Esophagus muscularis mucosa (tissue), 4 donors: ENCODE measurements at regions not wholly inside any gene's neighbourhood (a gene's known extent, or its start where the extent isn't known, plus 50 kb on each side); places are given as distances from the start of the nearest gene placed in this dataset.

Experiments
- DNase-seq: peaks from one replicate; pipeline ENCODE4 v3.0.0-alpha.2; 2017; ENCODE audit errors: extremely low spot score
- H3K27ac ChIP-seq, 4 donors: fragments of 200-600 bp; sonication (generic); replicated peaks in 1 of 4; 1 replicate in 3 of 4; 2 replicates in 1 of 4; pipeline ENCODE4 v1.5.1; 2016 to 2019; ENCODE audit warnings: mild to moderate bottlenecking in 1 of 4
- H3K27me3 ChIP-seq, 4 donors: fragments of 200-600 bp; sonication (generic); one replicate each; pipeline versions ENCODE4 v1.5.1 to v1.6.0; 2016 to 2019
- H3K36me3 ChIP-seq, 4 donors: fragments of 200-600 bp; sonication (generic); one replicate each; pipeline ENCODE4 v1.5.1; 2016 to 2019
- H3K4me1 ChIP-seq, 4 donors: fragments of 200-600 bp; sonication (generic); one replicate each; pipeline ENCODE4 v1.5.1; 2016 to 2019
- H3K4me3 ChIP-seq, 4 donors: fragments of 200-600 bp; sonication (generic); 1 replicate in 2 of 4; 2 replicates in 2 of 4; pipeline ENCODE4 v1.5.1; 2016 to 2019; ENCODE audit warnings: mild to moderate bottlenecking in 4 of 4, moderate library complexity in 1 of 4
- H3K9me3 ChIP-seq, 4 donors: fragments of 200-600 bp; sonication (generic); 1 replicate in 3 of 4; 2 replicates in 1 of 4; pipeline ENCODE4 v1.5.1; 2016 to 2019
- CTCF ChIP-seq, 3 experiments: fragments of 200-600 bp in 2 of 3; fragments of 450-650 bp in 1 of 3; sonication (generic) in 2 of 3; IDR thresholded peaks; one replicate each; pipeline ENCODE4 v1.5.1; 2017 to 2019; ENCODE audit warnings: antibody characterized with exemption in 3 of 3, mild to moderate bottlenecking in 2 of 3, moderate library complexity in 1 of 3
- EP300 ChIP-seq: sonication (generic); formaldehyde crosslinking; IDR thresholded peaks from one replicate; pipeline ENCODE4 v1.6.1; 2017; ENCODE audit warnings: antibody characterized with exemption
- POLR2A ChIP-seq: fragments of 450-650 bp; IDR thresholded peaks from one replicate; pipeline ENCODE4 v1.6.1; 2017; ENCODE audit warnings: antibody characterized with exemption, moderate library complexity, mild to moderate bottlenecking, low read depth
- POLR2AphosphoS5 ChIP-seq, 2 donors: sonication (generic); formaldehyde crosslinking; IDR thresholded peaks; one replicate each; pipeline ENCODE4 v1.6.1; 2017; ENCODE audit warnings: antibody characterized with exemption in 2 of 2
- WGBS: methylation state at CpG from one replicate; pipeline ENCODE4 v1.1.5; 2018; 5-methylcytosine and 5-hydroxymethylcytosine counted together
- intact Hi-C: fragments of 100-400 bp; cut with DNase I; formaldehyde crosslinking; loops from one replicate; pipeline ENCODE4 v1.15.1; 2023

DNA sequence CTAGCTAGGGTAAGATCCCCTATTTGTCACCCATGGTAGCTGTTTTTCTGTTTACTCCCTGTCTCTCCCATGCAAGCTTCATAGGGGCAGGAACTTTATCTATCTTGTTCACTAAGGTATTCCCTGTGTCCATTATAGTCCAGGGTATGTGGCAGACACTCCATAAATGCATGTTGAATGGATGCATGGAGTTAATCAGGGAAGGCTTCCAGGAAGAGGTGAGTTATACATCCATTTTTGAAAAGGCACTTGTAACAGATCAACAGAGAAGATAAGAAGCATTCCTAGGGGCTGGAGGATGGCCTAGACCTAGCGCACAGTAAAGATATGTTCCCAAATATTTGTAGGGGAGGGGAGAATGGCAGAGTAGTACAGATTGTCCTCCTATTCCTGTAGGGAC, 130.3 kb downstream of the BUD13 start:
- H3K36me3 ChIP-seq, result no peaks in the 10 kb centered on the region
- no peaks in the 10 kb centered on the region for H3K4me1 ChIP-seq
- no peak for TF ChIP-seq EP300
- no peak for TF ChIP-seq CTCF (IDR thresholded peaks at IDR 0.05)
- TF ChIP-seq POLR2A, result no peak
- no peak for TF ChIP-seq POLR2AphosphoS5 (IDR thresholded peaks at IDR 0.05)
- H3K27ac ChIP-seq, result no peak overlapping the region
- WGBS, result 92% methylated on average over 1 of the region's 1 CpG
- DNase-seq, result no peak
- H3K27me3 ChIP-seq, result peaks cover 0 to 25% (median 0%) of the 10 kb centered on the region in 4 donors
- intact Hi-C loops, result no loop called here
- no peak overlapping the region for H3K4me3 ChIP-seq
- peaks cover 0 to 15% (median 5%) of the 10 kb centered on the region in 4 donors for H3K9me3 ChIP-seq

- DNase-seq, result peak; percentile 72
- WGBS, result 59% methylated on average over 4 of the region's 11 CpGs
- Histone ChIP-seq H3K36me3 (no peaks in the 10 kb centered on the region), H3K4me3 (no peak overlapping the region), H3K9me3 (peaks cover 0 to 15% (median 5%) of the 10 kb centered on the region in 4 donors), H3K27ac (no peak overlapping the region), H3K4me1 (no peaks in the 10 kb centered on the region), H3K27me3 (peaks cover 0 to 31% (median 0%) of the 10 kb centered on the region in 4 donors)
- TF ChIP-seq POLR2A (no peak), CTCF (IDR thresholded peaks at IDR 0.05) (peak; percentile 15 to 55 (median 28))
- intact Hi-C loops, result no loop called here
Observed at GRCh38 chr11:116641561-116642045, 131.2 kb downstream of the BUD13 start.

- 95% methylated on average over 6 of the region's 7 CpGs for WGBS
- Histone ChIP-seq H3K4me1 (no peaks in the 10 kb centered on the region), H3K27me3 (peaks cover 0 to 39% (median 0%) of the 10 kb centered on the region in 4 donors), H3K9me3 (peaks cover 0 to 9% (median 0%) of the 10 kb centered on the region in 4 donors), H3K36me3 (no peaks in the 10 kb centered on the region), H3K4me3 (no peak overlapping the region), H3K27ac (no peak overlapping the region)
- peak; percentile 70 for DNase-seq
- TF ChIP-seq CTCF (IDR thresholded peaks at IDR 0.05), result no peak
- TF ChIP-seq EP300, result no peak
- TF ChIP-seq POLR2AphosphoS5 (IDR thresholded peaks at IDR 0.05), result no peak
- TF ChIP-seq POLR2A, result no peak
- intact Hi-C loops, result no loop called here
Observed at GRCh38 chr11:116640641-116641402, 132.0 kb downstream of the BUD13 start.

DNA sequence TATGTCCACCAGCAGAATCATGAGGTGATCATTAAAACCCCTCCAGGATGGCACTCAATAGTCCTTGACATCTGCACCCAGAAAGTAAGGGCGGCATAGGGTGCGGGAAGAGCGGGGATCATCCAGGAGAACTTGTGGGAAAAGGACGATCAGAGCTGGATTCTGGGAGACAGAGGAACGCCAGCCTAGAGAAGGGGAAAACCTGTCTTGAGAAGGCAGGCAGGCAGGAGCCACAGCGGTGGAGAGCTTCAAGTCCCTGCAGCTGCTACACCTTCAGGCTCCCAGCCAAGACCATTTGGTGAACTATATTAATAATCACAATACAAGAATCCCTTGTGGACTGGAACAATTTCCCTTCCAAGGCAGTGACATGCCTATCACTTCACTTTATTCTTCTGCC, 134.3 kb downstream of the BUD13 start:
- intact Hi-C loops, result no loop called here
- no peak overlapping the region for H3K4me3 ChIP-seq
- H3K27ac ChIP-seq, result no peak overlapping the region
- no peaks in the 10 kb centered on the region for H3K4me1 ChIP-seq
- DNase-seq, result no peak
- peaks cover 0 to 7% (median 3%) of the 10 kb centered on the region in 4 donors for H3K9me3 ChIP-seq
- no peaks in the 10 kb centered on the region for H3K36me3 ChIP-seq
- peaks cover 0 to 50% (median 0%) of the 10 kb centered on the region in 4 donors for H3K27me3 ChIP-seq
- 85% methylated on average over 6 of the region's 6 CpGs for WGBS
- TF ChIP-seq POLR2AphosphoS5 (IDR thresholded peaks at IDR 0.05) (no peak), POLR2A (no peak), CTCF (IDR thresholded peaks at IDR 0.05) (no peak), EP300 (no peak)
